HCT116 (cell line): ENCODE measurements at regions not wholly inside any gene's neighbourhood (a gene's known extent, or its start where the extent isn't known, plus 50 kb on each side); places are given as distances from the start of the nearest gene placed in this dataset.

Source experiments
- ATAC-seq: fragments of 200-7000 bp; cut with Tn5 transposase; 2 replicates; pipeline ENCODE4 v1.9.1; 2020; ENCODE audit warnings: mild to moderate bottlenecking, moderate library complexity
- BruUV-seq: library from RNA; stranded (reverse); fragments of 400-500 nt; replicated peaks from 2 replicates; lab custom pipeline; 2021; lab: Mats Ljungman, UMichigan
- CTCF ChIA-PET: fragments of 300-600 bp; sonication (Branson Sonifier 250); formaldehyde crosslinking; loops from one replicate; lab custom pipeline; 2021; ENCODE audit warnings: antibody characterized with exemption; lab: Charles Lee
- POLR2A ChIA-PET: fragments of 300-600, 350-600 bp; sonication (Branson Sonifier 250); formaldehyde crosslinking; loops from one replicate; lab custom pipeline; 2021; ENCODE audit warnings: antibody characterized with exemption; lab: Charles Lee
- RAD21 ChIA-PET, 2 experiments: fragments of 300-600 bp; sonication (Branson Sonifier 250); formaldehyde crosslinking; loops; one replicate each; lab custom pipeline; 2023; ENCODE audit warnings: low total read pairs in 2 of 2; ENCODE audit not compliant: uncharacterized antibody in 2 of 2, unreplicated experiment in 2 of 2, low non-redundant PET in 1 of 2; lab: Charles Lee
- DNase-seq: peaks from one replicate; pipeline ENCODE4 v3.0.0-alpha.2; 2010; ENCODE audit warnings: low read depth, low spot score
- H2AFZ ChIP-seq: fragments of 200-600 bp; shearing (Covaris generic), sonication (generic); 2 replicates; pipeline ENCODE4 v1.6.1; 2017; ENCODE audit warnings: low read depth, mixed run types, mixed read lengths, antibody characterized with exemption, low read length; ENCODE audit not compliant: poor library complexity, severe bottlenecking
- H3K27ac ChIP-seq: 2 replicates; pipeline ENCODE4 v1.5.1; 2012; ENCODE audit warnings: low read depth, low read length
- H3K27me3 ChIP-seq: fragments of 200-600 bp; sonication (generic); 2 replicates; pipeline ENCODE4 v1.6.1; 2016; ENCODE audit warnings: mixed run types, low read length, mixed read lengths; ENCODE audit not compliant: insufficient read depth
- H3K36me3 ChIP-seq, 2 experiments: fragments of 200-500 bp in 1 of 2; fragments of 200-600 bp in 1 of 2; sonication (Bioruptor generic) in 1 of 2; sonication (generic) in 1 of 2; 2 replicates each; pipeline versions ENCODE4 v1.5.1 to v1.6.1; 2014 to 2016; ENCODE audit warnings: low read length in 2 of 2, inconsistent platforms in 1 of 2, mixed read lengths in 1 of 2, mixed run types in 1 of 2; ENCODE audit not compliant: insufficient read depth in 2 of 2, control insufficient read depth in 1 of 2
- H3K4me1 ChIP-seq, 2 experiments: fragments of 200-600 bp in 1 of 2; sonication (generic) in 1 of 2; 2 replicates each; pipeline versions ENCODE4 v1.5.1 to v1.6.1; 2012 to 2017; ENCODE audit warnings: low read length in 2 of 2, inconsistent platforms in 1 of 2, mild to moderate bottlenecking in 1 of 2, mixed read lengths in 1 of 2, mixed run types in 1 of 2, moderate library complexity in 1 of 2; ENCODE audit not compliant: insufficient read depth in 2 of 2, control insufficient read depth in 1 of 2
- H3K4me2 ChIP-seq: fragments of 200-600 bp; sonication (generic); 2 replicates; pipeline ENCODE4 v1.6.1; 2017; ENCODE audit warnings: mixed run types, low read length, mixed read lengths
- H3K4me3 ChIP-seq, 2 experiments: fragments of 200-600 bp in 1 of 2; sonication (generic) in 1 of 2; replicated peaks in 1 of 2; 2 replicates each; pipeline ENCODE4 v1.5.1; 2011 to 2016; ENCODE audit warnings: low read length in 2 of 2, control low read depth in 1 of 2, low read depth in 1 of 2, mild to moderate bottlenecking in 1 of 2, mixed read lengths in 1 of 2, mixed run types in 1 of 2
- H3K79me2 ChIP-seq: fragments of 200-600 bp; sonication (generic); 2 replicates; pipeline ENCODE4 v1.6.1; 2017; ENCODE audit warnings: mild to moderate bottlenecking, mixed run types, low read length, moderate library complexity, mixed read lengths; ENCODE audit not compliant: insufficient read depth
- H3K9ac ChIP-seq: fragments of 200-600 bp; sonication (generic); 2 replicates; pipeline ENCODE4 v1.6.1; 2016; ENCODE audit warnings: low read length, mixed read lengths
- H3K9me2 ChIP-seq: fragments of 200-600 bp; sonication (generic), shearing (Covaris generic); 2 replicates; pipeline ENCODE4 v1.6.1; 2017; ENCODE audit warnings: mixed run types, mild to moderate bottlenecking, moderate library complexity; ENCODE audit not compliant: insufficient read depth
- H3K9me3 ChIP-seq, 2 experiments: fragments of 200-500 bp in 1 of 2; fragments of 200-600 bp in 1 of 2; sonication (Bioruptor generic) in 1 of 2; sonication (generic) in 1 of 2; 2 replicates each; pipeline ENCODE4 v1.6.1; 2014 to 2017; ENCODE audit warnings: low read length in 2 of 2, mixed read lengths in 2 of 2, inconsistent platforms in 1 of 2, low read depth in 1 of 2, mild to moderate bottlenecking in 1 of 2, mixed run types in 1 of 2, moderate library complexity in 1 of 2; ENCODE audit not compliant: control insufficient read depth in 1 of 2, insufficient read depth in 1 of 2
- H4K20me1 ChIP-seq: fragments of 200-600 bp; sonication (generic), shearing (Covaris generic); 2 replicates; pipeline ENCODE4 v1.6.1; 2017; ENCODE audit warnings: mixed run types, mild to moderate bottlenecking, moderate library complexity; ENCODE audit not compliant: insufficient read depth
- CBX3 ChIP-seq: IDR thresholded peaks from 2 replicates; pipeline ENCODE4 v1.6.1; 2012; ENCODE audit warnings: low read depth
- EGR1 ChIP-seq: IDR thresholded peaks from 2 replicates; pipeline ENCODE4 v1.6.1; 2012; ENCODE audit warnings: low read depth
- ELF1 ChIP-seq: IDR thresholded peaks from 2 replicates; pipeline ENCODE4 v1.6.1; 2012; ENCODE audit warnings: low read depth, borderline replicate concordance
- EZH2 ChIP-seq: fragments of 200-600 bp; sonication (generic); IDR thresholded peaks from 2 replicates; pipeline ENCODE4 v1.6.1; 2017; ENCODE audit warnings: antibody characterized with exemption, mixed run types
- EZH2phosphoT487 ChIP-seq: fragments of 200-600 bp; IDR thresholded peaks from 2 replicates; pipeline ENCODE4 v1.6.1; 2018; ENCODE audit warnings: antibody characterized with exemption, borderline replicate concordance
- JUND ChIP-seq: IDR thresholded peaks from 2 replicates; pipeline ENCODE4 v1.6.1; 2012
- POLR2A ChIP-seq: IDR thresholded peaks from 2 replicates; pipeline ENCODE4 v1.7.0; 2011; ENCODE audit warnings: borderline replicate concordance; ENCODE audit not compliant: insufficient read depth, insufficient read length; ENCODE audit errors: extremely low read depth
- SIN3A ChIP-seq: IDR thresholded peaks from 2 replicates; pipeline ENCODE4 v1.6.1; 2012; ENCODE audit warnings: low read depth
- SRF ChIP-seq: IDR thresholded peaks from 2 replicates; pipeline ENCODE4 v1.6.1; 2012; ENCODE audit warnings: low read depth
- ZFX ChIP-seq: fragments of 450-650 bp; IDR thresholded peaks from 2 replicates; pipeline ENCODE4 v1.6.1; 2017
- intact Hi-C: fragments of 100-400 bp; cut with micrococcal nuclease; formaldehyde crosslinking; loops from 2 replicates; pipeline ENCODE4 v1.10.0; 2022
- TF ChIP-seq, protein P1 (sequence below): IDR thresholded peaks from 2 replicates; pipeline ENCODE4 v1.6.1; 2012; ENCODE audit warnings: low read depth
- TF ChIP-seq, protein P2 (sequence below), 3 experiments: fragments of 200-600 bp in 1 of 3; sonication (generic) in 1 of 3; IDR thresholded peaks in 2 of 3; conservative IDR thresholded peaks in 1 of 3; 2 replicates each; pipeline ENCODE4 v1.5.1; 2012 to 2017; ENCODE audit warnings: low read depth in 2 of 3, low read length in 2 of 3, antibody characterized with exemption in 1 of 3, borderline replicate concordance in 1 of 3, control low read depth in 1 of 3, mild to moderate bottlenecking in 1 of 3, mixed read lengths in 1 of 3, mixed run types in 1 of 3, moderate library complexity in 1 of 3; ENCODE audit not compliant: insufficient read depth in 1 of 3

DNA sequence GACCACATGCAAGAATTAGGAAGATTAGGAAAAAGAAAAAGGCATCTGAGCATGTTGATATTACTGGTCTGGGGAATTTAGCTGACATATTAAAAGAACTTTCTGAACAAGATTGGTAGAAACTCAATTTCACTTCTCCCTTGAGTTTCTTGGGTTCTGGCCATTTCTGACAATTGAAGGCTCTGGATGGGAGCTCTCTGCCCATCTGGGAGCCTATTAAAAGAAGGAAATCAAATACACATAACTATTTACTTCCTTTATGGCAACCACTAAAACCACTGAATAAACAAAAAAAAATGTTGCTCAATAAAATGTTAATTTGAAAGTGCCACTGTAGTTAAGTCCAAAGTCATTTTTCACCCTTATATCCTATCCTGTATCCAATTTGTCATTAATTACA lies 216.8 kb upstream of the HNMT start:
- RAD21 ChIA-PET, result no interaction called here
- H3K9ac ChIP-seq, result no peak overlapping the region
- CTCF ChIA-PET, result no interaction called here

DNA sequence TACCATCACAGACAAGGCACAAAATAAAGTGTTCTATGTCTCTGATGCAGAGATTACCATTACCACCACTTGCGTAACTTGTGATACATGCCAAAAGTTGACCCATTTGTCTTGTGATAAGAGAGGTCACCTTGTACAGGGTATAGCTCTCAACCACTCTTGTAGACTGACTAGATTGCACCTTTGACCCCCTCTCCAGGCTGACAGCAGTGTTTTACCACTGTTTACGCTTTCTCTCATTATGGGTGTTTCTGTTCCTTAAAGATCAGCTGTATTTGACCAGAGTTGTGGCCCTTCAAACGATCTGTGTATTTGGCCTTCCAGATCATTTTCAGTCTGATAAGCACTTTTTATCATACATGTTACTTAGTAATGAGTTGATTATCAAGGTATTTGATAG lies 215.7 kb upstream of the HNMT start:
- Histone ChIP-seq H2AFZ (no peak overlapping the region), H4K20me1 (no peaks in the 10 kb centered on the region), H3K79me2 (no peaks in the 10 kb centered on the region), H3K9ac (no peak overlapping the region), H3K4me2 (no peak overlapping the region), H3K36me3 (no peaks in the 10 kb centered on the region), H3K27me3 (no peaks in the 10 kb centered on the region), H3K9me2 (no peaks in the 10 kb centered on the region), H3K9me3 (no peaks in the 10 kb centered on the region), H3K4me3 (no peak overlapping the region), H3K27ac (no peak overlapping the region), H3K4me1 (no peaks in the 10 kb centered on the region)
- ChIA-PET CTCF (no interaction called here), RAD21 (no interaction called here), POLR2A (no interaction called here)
- ATAC-seq (no peak), DNase-seq (no peak)
- no peak for TF ChIP-seq EZH2
- no peak for TF ChIP-seq EGR1
- TF ChIP-seq, protein P1, sequence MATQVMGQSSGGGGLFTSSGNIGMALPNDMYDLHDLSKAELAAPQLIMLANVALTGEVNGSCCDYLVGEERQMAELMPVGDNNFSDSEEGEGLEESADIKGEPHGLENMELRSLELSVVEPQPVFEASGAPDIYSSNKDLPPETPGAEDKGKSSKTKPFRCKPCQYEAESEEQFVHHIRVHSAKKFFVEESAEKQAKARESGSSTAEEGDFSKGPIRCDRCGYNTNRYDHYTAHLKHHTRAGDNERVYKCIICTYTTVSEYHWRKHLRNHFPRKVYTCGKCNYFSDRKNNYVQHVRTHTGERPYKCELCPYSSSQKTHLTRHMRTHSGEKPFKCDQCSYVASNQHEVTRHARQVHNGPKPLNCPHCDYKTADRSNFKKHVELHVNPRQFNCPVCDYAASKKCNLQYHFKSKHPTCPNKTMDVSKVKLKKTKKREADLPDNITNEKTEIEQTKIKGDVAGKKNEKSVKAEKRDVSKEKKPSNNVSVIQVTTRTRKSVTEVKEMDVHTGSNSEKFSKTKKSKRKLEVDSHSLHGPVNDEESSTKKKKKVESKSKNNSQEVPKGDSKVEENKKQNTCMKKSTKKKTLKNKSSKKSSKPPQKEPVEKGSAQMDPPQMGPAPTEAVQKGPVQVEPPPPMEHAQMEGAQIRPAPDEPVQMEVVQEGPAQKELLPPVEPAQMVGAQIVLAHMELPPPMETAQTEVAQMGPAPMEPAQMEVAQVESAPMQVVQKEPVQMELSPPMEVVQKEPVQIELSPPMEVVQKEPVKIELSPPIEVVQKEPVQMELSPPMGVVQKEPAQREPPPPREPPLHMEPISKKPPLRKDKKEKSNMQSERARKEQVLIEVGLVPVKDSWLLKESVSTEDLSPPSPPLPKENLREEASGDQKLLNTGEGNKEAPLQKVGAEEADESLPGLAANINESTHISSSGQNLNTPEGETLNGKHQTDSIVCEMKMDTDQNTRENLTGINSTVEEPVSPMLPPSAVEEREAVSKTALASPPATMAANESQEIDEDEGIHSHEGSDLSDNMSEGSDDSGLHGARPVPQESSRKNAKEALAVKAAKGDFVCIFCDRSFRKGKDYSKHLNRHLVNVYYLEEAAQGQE, result no peak
- TF ChIP-seq ELF1, result no peak
- BruUV-seq, result no TSS peak
- intact Hi-C loops, result no loop called here

More for the DNA sequence above, 216.8 kb upstream of the HNMT start:
- POLR2A ChIA-PET, result no interaction called here
- H3K4me1 ChIP-seq, result no peaks in the 10 kb centered on the region
- no peaks in the 10 kb centered on the region for H4K20me1 ChIP-seq
- no peak overlapping the region for H2AFZ ChIP-seq
- H3K36me3 ChIP-seq, result no peaks in the 10 kb centered on the region
- ATAC-seq (no peak), DNase-seq (no peak)
- TF ChIP-seq CBX3, result no peak
- TF ChIP-seq JUND, result no peak
- TF ChIP-seq POLR2A, result no peak
- TF ChIP-seq SIN3A, result no peak
- no peak for TF ChIP-seq SRF
- no peak for TF ChIP-seq ZFX
- no peak for TF ChIP-seq EZH2phosphoT487
- no peak for TF ChIP-seq ELF1
- TF ChIP-seq, protein P2, sequence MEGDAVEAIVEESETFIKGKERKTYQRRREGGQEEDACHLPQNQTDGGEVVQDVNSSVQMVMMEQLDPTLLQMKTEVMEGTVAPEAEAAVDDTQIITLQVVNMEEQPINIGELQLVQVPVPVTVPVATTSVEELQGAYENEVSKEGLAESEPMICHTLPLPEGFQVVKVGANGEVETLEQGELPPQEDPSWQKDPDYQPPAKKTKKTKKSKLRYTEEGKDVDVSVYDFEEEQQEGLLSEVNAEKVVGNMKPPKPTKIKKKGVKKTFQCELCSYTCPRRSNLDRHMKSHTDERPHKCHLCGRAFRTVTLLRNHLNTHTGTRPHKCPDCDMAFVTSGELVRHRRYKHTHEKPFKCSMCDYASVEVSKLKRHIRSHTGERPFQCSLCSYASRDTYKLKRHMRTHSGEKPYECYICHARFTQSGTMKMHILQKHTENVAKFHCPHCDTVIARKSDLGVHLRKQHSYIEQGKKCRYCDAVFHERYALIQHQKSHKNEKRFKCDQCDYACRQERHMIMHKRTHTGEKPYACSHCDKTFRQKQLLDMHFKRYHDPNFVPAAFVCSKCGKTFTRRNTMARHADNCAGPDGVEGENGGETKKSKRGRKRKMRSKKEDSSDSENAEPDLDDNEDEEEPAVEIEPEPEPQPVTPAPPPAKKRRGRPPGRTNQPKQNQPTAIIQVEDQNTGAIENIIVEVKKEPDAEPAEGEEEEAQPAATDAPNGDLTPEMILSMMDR (IDR thresholded peaks at IDR 0.05 in 2 of 3, conservative IDR thresholded peaks at IDR 0.05 in 1 of 3; ENCODE audit: borderline replicate concordance in 1 of 3, insufficient read depth in 1 of 3, low read depth in 2 of 3, low read length in 2 of 3), result no peak
- H3K4me2 ChIP-seq, result no peak overlapping the region
- intact Hi-C loops, result no loop called here
- no peaks in the 10 kb centered on the region for H3K9me3 ChIP-seq
- no peak overlapping the region for H3K27ac ChIP-seq
- H3K4me3 ChIP-seq, result no peak overlapping the region
- no peaks in the 10 kb centered on the region for H3K9me2 ChIP-seq
- no TSS peak for BruUV-seq
- no peaks in the 10 kb centered on the region for H3K27me3 ChIP-seq
- H3K79me2 ChIP-seq, result no peaks in the 10 kb centered on the region
